LHCN-M2 (cell line): ENCODE measurements at regions not wholly inside any gene's neighbourhood (a gene's known extent, or its start where the extent isn't known, plus 50 kb on each side); places are given as distances from the start of the nearest gene placed in this dataset.
A peak's percentile ranks its signal among the peaks of the same experiment; 100 is the strongest.
"Not testable (repeated sequence)": the region's sequence is repeated elsewhere in the genome, so short reads cannot be mapped to it uniquely, and the experiment has no call there.

Source experiments
- DNase-seq: peaks from one replicate; pipeline ENCODE4 v3.0.0-alpha.2; 2012; ENCODE audit warnings: low read depth

DNA sequence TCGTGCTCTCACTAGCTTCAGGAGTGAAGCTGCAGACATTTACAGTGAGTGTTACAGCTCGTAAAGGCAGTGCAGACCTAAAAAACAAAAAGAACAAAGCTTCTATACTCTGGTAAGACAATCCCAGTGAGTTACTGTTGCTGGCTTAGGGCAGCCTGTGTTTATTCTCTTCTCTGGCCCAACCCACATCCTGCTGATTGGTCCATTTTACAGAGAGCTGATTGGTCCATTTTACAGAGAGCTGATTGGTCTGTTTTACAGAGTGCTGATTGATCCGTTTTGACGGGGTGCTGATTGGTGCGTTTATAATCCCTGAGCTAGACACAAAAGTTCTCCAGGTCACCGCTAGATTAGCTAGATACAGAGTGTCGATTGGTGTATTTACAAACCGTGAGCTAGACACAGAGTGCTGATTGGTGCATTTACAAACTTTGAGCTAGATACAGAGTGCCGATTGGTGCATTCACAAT lies 158.0 kb downstream of the KLRB1 start:
- DNase-seq, result not testable (repeated sequence)

DNA sequence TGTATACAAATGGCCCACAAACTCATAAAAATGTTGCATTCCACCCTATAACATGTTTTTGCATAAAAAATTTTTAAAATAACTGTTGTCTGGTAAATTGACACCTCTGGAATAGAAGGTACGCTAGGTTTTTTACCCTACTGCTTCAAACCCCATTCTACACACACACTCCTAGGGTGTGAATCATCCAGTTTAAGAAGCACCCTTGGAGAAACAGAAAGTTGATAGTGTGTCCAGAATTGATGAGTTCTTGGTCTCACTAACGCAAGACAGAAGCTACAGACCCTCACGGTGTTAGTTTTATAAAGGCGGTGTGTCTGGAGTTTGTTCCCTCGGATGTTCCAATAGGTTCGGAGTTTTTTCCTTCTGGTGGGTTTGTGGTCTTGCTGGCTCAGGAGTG lies 158.5 kb downstream of the KLRB1 start:
- no peak for DNase-seq

DNA sequence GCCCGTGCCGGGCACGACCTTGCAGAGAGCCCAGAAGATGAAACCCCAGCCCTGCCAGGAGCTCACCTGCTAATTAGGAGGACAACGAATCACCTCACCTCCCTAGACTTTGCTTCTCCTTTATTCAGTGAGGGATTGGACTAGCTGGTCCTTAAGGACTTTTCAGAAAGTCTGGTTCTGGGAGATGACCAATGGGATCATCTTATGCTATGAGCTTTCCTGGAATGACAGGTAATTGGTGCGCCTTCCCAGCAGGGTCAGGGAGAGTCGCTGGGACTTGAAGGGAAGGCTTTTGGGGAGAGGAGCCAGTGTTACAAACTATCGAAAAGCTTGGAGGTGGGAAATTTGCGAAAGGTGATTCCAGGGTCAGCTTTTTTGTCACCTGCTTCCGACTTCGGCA lies 159.1 kb downstream of the KLRB1 start:
- DNase-seq, result not testable (repeated sequence)

- peak; percentile 82 for DNase-seq
Measured at GRCh38 chr12:9447791-9448614, 159.7 kb downstream of the KLRB1 start.

GRCh38 chr12:9446883-9447761 lies 160.6 kb downstream of the KLRB1 start:
- not testable (repeated sequence) for DNase-seq

- DNase-seq, result not testable (repeated sequence)
Measured at GRCh38 chr12:9440428-9440827, 167.3 kb downstream of the KLRB1 start.

- not testable (repeated sequence) for DNase-seq
Measured at GRCh38 chr12:9435682-9436081, 172.0 kb downstream of the KLRB1 start.

DNA sequence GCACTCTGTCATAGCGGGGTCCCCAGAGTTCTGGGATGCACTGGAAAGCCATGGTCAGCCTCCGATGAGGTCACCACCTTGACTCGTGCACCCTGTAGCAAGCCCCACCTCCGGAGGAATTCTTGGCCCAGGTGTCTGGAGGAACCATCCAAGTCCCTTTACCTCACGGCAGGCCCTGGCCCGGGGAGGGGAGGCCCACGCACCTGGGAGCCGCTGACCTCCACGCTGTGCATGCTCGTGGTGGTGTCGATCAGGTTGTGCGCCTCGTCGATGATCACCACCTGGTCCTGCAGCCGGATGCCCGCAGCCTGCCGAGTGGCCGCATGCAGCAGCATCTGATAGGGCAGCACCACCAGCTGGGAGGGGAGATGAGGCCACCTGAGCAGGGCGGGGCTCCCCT lies 177.3 kb downstream of the KLRB1 start:
- not testable (repeated sequence) for DNase-seq

- DNase-seq, result not testable (repeated sequence)
Measured at GRCh38 chr12:9428856-9429255, 178.9 kb downstream of the KLRB1 start.

DNA sequence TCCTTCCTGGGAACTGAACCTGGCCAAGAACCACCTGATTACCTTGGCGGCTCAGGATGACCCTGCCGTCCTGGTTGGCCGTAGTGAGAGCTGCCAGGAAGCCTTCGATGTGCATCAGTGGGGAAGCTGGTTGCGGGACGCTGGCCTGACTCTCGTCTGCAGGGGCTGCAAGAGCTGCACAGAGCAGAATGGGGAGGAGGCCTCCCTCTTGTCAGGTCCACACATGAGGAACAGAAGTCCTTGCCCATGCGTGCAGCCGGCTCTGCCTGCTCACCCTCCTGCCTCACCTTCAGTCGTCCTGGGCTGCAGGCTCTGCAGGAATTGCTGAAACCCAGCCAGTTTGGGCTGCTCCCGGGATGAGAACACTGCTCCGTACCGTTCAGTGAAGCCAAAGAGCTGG lies 182.3 kb downstream of the KLRB1 start:
- DNase-seq, result not testable (repeated sequence)

DNA sequence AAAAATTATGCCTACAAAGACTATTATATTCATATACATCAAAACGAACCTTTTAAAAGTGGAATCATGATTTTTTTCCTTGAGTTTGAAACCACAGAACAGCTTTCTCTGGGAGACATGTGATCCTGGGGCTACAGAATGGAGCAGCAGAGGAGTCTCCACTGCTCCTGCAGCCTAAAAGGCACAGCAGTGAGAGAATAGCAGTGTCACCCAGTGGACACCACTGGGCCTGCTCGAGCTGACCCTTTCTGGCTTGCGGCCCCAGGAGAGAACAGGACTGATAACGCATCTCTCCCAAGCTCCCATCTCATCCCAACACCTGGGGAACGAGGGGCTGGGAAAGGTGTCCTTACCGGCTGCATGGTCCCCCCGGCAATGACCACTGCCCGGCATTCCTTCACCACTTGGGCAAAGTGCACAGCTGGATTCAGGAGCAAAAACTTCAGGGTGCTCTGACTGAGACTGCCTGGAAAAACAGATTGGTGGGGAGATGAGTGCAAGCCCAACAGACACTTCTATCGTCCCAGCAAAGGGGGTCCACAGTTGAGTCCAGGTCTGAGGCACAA lies 183.5 kb downstream of the KLRB1 start:
- not testable (repeated sequence) for DNase-seq

GRCh38 chr12:9422689-9423088 lies 185.0 kb downstream of the KLRB1 start:
- DNase-seq, result not testable (repeated sequence)

GRCh38 chr12:9421520-9422086 lies 186.1 kb downstream of the KLRB1 start:
- not testable (repeated sequence) for DNase-seq

GRCh38 chr12:9420817-9421519 lies 186.7 kb downstream of the KLRB1 start:
- DNase-seq, result not testable (repeated sequence)

DNA sequence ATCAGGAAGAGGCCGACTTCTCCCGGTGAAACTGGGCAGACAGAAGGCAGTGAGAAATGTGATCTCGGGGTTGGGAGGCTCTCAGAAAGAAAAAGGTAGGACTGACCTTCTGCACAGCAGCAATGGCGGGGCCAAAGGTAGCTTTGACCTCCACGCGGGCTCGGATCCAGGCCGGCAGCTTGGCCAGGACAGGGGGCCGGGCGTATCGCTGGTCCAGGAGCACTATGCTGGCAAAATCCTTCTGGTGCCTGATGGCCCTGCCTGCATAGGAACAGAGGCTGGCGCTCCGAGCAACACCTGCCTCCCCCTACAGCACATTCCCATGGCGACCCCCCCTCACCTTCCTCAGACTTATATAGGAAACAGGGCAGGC lies 189.1 kb downstream of the KLRB1 start:
- not testable (repeated sequence) for DNase-seq

- peak; percentile 2 for DNase-seq
Measured at GRCh38 chr12:9417947-9418668, 189.6 kb downstream of the KLRB1 start.

DNA sequence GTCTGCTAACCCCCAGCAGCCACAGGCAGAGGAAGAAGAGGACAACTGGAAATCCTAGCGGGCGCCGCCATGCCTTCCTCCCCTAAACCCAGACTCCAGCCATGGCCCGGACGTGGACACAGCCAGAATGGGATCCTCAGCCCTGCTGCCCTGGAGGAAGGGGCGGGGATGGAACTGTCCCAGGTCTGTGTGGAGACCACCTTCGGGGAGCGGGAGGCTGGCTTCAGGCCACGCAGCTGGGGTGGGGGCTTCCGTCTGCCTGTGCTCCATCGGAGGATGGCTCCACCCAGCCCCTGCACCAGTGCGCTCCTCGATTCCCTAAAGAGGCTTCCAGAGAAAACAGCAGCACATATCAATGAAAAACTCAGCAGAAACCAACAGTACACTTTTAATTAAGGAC lies 190.4 kb downstream of the KLRB1 start:
- not testable (repeated sequence) for DNase-seq

DNA sequence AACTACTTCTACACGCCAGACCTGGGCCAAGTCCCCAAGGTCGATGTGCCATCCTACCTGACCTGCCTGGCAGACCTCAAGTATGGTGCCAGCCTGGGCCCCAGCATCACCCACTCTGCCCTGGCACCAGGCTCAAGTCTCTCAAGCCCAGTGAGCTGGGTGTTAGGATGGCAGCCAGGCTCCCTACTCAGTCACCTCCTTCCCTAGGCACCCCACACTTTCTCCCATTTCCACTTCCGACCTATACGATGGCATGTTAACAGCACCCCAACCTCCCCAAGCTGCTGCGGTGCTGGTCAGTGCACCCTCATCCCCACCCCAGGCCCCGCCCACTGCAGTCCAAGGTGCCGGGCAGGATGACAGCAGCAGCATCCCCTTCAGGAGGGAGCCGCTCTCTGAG lies 191.4 kb downstream of the KLRB1 start:
- not testable (repeated sequence) for DNase-seq

DNA sequence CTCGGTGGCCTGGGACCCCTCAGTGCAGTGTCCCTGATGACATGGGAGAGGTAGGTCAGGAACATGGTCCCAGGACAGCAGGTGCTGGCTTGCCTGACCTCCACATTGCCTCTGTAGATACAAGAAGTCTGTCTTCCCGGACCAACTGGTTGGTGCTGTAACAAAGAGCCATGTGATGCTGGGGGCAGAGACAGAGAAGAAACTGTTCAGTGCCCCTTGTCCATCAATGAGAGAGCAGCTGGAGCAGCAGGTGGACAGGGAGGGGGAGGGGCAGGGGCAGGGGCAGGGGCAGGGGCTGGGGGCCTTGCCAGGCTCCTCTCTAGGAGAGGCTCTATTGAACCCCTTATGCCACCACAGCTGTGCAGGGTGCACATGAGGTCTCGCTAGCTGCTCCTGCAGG lies 191.8 kb downstream of the KLRB1 start:
- not testable (repeated sequence) for DNase-seq

GRCh38 chr12:9413862-9414261 lies 193.9 kb downstream of the KLRB1 start:
- not testable (repeated sequence) for DNase-seq
